ENCODE measurements at regions not wholly inside any gene's neighbourhood (a gene's known extent, or its start where the extent isn't known, plus 50 kb on each side); places are given as distances from the start of the nearest gene placed in this dataset.

GRCh38 chr20:23147964-23148730 lies 62.0 kb upstream of the CD93 start (continued):
- TF ChIP-seq, protein P1, sequence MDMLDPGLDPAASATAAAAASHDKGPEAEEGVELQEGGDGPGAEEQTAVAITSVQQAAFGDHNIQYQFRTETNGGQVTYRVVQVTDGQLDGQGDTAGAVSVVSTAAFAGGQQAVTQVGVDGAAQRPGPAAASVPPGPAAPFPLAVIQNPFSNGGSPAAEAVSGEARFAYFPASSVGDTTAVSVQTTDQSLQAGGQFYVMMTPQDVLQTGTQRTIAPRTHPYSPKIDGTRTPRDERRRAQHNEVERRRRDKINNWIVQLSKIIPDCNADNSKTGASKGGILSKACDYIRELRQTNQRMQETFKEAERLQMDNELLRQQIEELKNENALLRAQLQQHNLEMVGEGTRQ (IDR thresholded peaks at IDR 0.05; ENCODE audit: borderline replicate concordance, low read depth, low read length), result no peak
- TF ChIP-seq, protein P2, sequence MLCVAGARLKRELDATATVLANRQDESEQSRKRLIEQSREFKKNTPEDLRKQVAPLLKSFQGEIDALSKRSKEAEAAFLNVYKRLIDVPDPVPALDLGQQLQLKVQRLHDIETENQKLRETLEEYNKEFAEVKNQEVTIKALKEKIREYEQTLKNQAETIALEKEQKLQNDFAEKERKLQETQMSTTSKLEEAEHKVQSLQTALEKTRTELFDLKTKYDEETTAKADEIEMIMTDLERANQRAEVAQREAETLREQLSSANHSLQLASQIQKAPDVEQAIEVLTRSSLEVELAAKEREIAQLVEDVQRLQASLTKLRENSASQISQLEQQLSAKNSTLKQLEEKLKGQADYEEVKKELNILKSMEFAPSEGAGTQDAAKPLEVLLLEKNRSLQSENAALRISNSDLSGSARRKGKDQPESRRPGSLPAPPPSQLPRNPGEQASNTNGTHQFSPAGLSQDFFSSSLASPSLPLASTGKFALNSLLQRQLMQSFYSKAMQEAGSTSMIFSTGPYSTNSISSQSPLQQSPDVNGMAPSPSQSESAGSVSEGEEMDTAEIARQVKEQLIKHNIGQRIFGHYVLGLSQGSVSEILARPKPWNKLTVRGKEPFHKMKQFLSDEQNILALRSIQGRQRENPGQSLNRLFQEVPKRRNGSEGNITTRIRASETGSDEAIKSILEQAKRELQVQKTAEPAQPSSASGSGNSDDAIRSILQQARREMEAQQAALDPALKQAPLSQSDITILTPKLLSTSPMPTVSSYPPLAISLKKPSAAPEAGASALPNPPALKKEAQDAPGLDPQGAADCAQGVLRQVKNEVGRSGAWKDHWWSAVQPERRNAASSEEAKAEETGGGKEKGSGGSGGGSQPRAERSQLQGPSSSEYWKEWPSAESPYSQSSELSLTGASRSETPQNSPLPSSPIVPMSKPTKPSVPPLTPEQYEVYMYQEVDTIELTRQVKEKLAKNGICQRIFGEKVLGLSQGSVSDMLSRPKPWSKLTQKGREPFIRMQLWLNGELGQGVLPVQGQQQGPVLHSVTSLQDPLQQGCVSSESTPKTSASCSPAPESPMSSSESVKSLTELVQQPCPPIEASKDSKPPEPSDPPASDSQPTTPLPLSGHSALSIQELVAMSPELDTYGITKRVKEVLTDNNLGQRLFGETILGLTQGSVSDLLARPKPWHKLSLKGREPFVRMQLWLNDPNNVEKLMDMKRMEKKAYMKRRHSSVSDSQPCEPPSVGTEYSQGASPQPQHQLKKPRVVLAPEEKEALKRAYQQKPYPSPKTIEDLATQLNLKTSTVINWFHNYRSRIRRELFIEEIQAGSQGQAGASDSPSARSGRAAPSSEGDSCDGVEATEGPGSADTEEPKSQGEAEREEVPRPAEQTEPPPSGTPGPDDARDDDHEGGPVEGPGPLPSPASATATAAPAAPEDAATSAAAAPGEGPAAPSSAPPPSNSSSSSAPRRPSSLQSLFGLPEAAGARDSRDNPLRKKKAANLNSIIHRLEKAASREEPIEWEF (IDR thresholded peaks at IDR 0.05; ENCODE audit: insufficient replicate concordance, low read depth, low read length), result no peak
- TF ChIP-seq BHLHE40 (IDR thresholded peaks at IDR 0.05; ENCODE audit: borderline replicate concordance in 1 of 2, low read depth in 2 of 2, low read length in 1 of 2), result peak in 1 of 2 experiments; percentile 66; a peak in 2 of 4 replicates
- no peak for TF ChIP-seq RCOR1 (conservative IDR thresholded peaks at IDR 0.05; ENCODE audit: low read depth, low read length)
- TF ChIP-seq, protein P3, sequence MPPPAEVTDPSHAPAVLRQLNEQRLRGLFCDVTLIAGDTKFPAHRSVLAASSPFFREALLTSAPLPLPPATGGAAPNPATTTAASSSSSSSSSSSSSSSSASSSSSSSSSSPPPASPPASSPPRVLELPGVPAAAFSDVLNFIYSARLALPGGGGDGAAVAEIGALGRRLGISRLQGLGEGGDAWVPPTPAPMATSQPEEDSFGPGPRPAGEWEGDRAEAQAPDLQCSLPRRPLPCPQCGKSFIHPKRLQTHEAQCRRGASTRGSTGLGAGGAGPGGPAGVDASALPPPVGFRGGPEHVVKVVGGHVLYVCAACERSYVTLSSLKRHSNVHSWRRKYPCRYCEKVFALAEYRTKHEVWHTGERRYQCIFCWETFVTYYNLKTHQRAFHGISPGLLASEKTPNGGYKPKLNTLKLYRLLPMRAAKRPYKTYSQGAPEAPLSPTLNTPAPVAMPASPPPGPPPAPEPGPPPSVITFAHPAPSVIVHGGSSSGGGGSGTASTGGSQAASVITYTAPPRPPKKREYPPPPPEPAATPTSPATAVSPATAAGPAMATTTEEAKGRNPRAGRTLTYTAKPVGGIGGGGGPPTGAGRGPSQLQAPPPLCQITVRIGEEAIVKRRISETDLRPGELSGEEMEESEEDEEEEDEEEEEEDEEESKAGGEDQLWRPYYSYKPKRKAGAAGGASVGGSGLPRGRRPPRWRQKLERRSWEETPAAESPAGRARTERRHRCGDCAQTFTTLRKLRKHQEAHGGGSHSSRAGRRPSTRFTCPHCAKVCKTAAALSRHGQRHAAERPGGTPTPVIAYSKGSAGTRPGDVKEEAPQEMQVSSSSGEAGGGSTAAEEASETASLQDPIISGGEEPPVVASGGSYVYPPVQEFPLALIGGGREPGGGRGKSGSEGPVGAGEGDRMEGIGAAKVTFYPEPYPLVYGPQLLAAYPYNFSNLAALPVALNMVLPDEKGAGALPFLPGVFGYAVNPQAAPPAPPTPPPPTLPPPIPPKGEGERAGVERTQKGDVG (CRISPR knock-in tag; IDR thresholded peaks at IDR 0.05), result no peak
- TF ChIP-seq CEBPB (IDR thresholded peaks at IDR 0.05; ENCODE audit: borderline replicate concordance in 1 of 2, low read depth in 2 of 2, low read length in 2 of 2), result no peak; a peak in 1 of 4 replicates
- 0 out of 2 replicates have a peak, but pooled peaks have one; percentile 9 for TF ChIP-seq YY1 (IDR thresholded peaks at IDR 0.05; ENCODE audit: low read depth, low read length)
- no peak for TF ChIP-seq YBX1 (IDR thresholded peaks at IDR 0.05)
- TF ChIP-seq, protein P4, sequence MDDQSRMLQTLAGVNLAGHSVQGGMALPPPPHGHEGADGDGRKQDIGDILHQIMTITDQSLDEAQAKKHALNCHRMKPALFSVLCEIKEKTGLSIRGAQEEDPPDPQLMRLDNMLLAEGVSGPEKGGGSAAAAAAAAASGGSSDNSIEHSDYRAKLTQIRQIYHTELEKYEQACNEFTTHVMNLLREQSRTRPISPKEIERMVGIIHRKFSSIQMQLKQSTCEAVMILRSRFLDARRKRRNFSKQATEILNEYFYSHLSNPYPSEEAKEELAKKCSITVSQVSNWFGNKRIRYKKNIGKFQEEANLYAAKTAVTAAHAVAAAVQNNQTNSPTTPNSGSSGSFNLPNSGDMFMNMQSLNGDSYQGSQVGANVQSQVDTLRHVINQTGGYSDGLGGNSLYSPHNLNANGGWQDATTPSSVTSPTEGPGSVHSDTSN (IDR thresholded peaks at IDR 0.05; ENCODE audit: insufficient replicate concordance, low read depth, low read length), result peak; percentile 91
- no peak for TF ChIP-seq KLF5 (IDR thresholded peaks at IDR 0.05; ENCODE audit: partially characterized antibody)
- no peak for TF ChIP-seq SP1 (IDR thresholded peaks at IDR 0.05; ENCODE audit: low read depth, low read length)
- TF ChIP-seq HCFC1 (IDR thresholded peaks at IDR 0.05; ENCODE audit: low read length), result no peak
- TF ChIP-seq, protein P5, sequence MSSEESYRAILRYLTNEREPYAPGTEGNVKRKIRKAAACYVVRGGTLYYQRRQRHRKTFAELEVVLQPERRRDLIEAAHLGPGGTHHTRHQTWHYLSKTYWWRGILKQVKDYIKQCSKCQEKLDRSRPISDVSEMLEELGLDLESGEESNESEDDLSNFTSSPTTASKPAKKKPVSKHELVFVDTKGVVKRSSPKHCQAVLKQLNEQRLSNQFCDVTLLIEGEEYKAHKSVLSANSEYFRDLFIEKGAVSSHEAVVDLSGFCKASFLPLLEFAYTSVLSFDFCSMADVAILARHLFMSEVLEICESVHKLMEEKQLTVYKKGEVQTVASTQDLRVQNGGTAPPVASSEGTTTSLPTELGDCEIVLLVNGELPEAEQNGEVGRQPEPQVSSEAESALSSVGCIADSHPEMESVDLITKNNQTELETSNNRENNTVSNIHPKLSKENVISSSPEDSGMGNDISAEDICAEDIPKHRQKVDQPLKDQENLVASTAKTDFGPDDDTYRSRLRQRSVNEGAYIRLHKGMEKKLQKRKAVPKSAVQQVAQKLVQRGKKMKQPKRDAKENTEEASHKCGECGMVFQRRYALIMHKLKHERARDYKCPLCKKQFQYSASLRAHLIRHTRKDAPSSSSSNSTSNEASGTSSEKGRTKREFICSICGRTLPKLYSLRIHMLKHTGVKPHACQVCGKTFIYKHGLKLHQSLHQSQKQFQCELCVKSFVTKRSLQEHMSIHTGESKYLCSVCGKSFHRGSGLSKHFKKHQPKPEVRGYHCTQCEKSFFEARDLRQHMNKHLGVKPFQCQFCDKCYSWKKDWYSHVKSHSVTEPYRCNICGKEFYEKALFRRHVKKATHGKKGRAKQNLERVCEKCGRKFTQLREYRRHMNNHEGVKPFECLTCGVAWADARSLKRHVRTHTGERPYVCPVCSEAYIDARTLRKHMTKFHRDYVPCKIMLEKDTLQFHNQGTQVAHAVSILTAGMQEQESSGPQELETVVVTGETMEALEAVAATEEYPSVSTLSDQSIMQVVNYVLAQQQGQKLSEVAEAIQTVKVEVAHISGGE (CRISPR knock-in tag; IDR thresholded peaks at IDR 0.05), result no peak
- no peak for TF ChIP-seq NRF1 (conservative IDR thresholded peaks at IDR 0.05; ENCODE audit: low read depth, low read length)

Data from GM12878 (cell line).